ENCODE measurements at regions not wholly inside any gene's neighbourhood (a gene's known extent, or its start where the extent isn't known, plus 50 kb on each side); places are given as distances from the start of the nearest gene placed in this dataset.

DNA sequence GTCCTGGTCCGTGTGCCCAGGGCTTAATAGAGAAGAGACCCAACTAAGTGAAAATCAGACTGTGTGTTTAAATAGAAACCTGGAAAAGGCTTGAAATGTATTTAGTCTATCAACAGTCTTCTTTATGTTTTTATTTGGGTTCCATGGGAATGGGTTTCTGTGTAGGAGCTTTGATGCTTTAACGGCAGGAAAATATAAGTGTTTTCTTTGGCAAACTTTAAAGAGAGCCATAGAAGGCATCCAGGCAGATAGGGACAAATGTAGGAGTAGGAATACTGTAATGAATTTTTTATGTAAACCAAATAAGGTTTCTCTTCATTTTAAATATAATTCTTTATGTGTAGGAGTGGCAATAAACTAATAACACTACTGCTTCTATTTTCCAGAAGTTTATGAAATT lies 989.0 kb downstream of the GATA3 start:
- Histone ChIP-seq H3K36me3 (ENCODE audit: insufficient read depth, low read length) (no peaks in the 10 kb centered on the region), H3K27ac (ENCODE audit: low read depth in 1 of 2, low read length in 2 of 2) (no peak overlapping the region), H3K4me1 (ENCODE audit: insufficient read depth, low read length) (no peaks in the 10 kb centered on the region), H3K9me3 (ENCODE audit: control insufficient read depth in 1 of 2, insufficient read depth in 1 of 2, low read length in 2 of 2) (no peaks in the 10 kb centered on the region), H3K27me3 (ENCODE audit: control insufficient read depth in 1 of 2, insufficient read depth in 2 of 2, low read length in 2 of 2) (no peaks in the 10 kb centered on the region), H3K4me3 (ENCODE audit: low read length) (no peak overlapping the region)
- Mint-ChIP-seq H3K4me3 (no peak overlapping the region), H3K9me3 (no peaks in the 10 kb centered on the region), H3K36me3 (ENCODE audit: low read depth) (no peaks in the 10 kb centered on the region), H3K27me3 (no peaks in the 10 kb centered on the region), H3K27ac (no peak overlapping the region), H3K4me1 (ENCODE audit: low read depth) (no peaks in the 10 kb centered on the region)
- TF ChIP-seq, protein P1, sequence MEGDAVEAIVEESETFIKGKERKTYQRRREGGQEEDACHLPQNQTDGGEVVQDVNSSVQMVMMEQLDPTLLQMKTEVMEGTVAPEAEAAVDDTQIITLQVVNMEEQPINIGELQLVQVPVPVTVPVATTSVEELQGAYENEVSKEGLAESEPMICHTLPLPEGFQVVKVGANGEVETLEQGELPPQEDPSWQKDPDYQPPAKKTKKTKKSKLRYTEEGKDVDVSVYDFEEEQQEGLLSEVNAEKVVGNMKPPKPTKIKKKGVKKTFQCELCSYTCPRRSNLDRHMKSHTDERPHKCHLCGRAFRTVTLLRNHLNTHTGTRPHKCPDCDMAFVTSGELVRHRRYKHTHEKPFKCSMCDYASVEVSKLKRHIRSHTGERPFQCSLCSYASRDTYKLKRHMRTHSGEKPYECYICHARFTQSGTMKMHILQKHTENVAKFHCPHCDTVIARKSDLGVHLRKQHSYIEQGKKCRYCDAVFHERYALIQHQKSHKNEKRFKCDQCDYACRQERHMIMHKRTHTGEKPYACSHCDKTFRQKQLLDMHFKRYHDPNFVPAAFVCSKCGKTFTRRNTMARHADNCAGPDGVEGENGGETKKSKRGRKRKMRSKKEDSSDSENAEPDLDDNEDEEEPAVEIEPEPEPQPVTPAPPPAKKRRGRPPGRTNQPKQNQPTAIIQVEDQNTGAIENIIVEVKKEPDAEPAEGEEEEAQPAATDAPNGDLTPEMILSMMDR (IDR thresholded peaks at IDR 0.05) = no peak
- ChIA-PET POLR2A (no interaction called here), CTCF (no interaction called here)
- no peak for DNase-seq
- intact Hi-C loops (cut with DNase I, micrococcal nuclease) = no loop called here
- no peak for ATAC-seq (ENCODE audit: poor library complexity)

DNA sequence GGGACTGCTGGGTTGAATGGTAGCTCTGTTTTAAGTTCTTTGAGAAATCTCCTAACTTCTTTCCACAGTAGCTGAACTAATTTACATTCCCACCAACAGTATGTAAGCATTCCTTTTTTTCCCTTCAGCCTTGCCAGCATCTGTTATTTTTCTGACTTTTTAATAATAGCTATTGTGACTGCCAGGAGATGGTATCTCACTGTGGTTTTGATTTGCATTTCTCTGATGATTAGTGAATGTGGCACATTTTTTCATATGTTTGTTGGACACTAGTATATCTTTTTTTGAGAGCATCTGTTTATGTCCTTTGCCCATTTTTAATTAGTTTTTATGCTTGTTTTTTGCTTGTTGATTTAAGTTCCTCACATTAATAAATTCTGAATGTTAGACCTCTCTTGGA lies 990.8 kb downstream of the GATA3 start:
- no peaks in the 10 kb centered on the region for H3K27me3 ChIP-seq (ENCODE audit: control insufficient read depth in 1 of 2, insufficient read depth in 2 of 2, low read length in 2 of 2)
- ChIA-PET CTCF (interaction anchor here (0.7 kb wide), 1 partner anchor 12 kb away, joined by 3 read pairs; no protein-coding TSS in a partner anchor), POLR2A (interaction anchor here (1.1 kb wide), 1 partner anchor 51 kb away, joined by 3 read pairs; no protein-coding TSS in a partner anchor)
- no peak overlapping the region for H3K4me3 ChIP-seq (ENCODE audit: low read length)
- H3K4me1 ChIP-seq (ENCODE audit: insufficient read depth, low read length) = no peaks in the 10 kb centered on the region
- H3K27ac ChIP-seq (ENCODE audit: low read depth in 1 of 2, low read length in 2 of 2) = no peak overlapping the region
- no peak overlapping the region for H3K27ac Mint-ChIP-seq
- no peak for ATAC-seq (ENCODE audit: poor library complexity)
- H3K4me1 Mint-ChIP-seq (ENCODE audit: low read depth) = no peaks in the 10 kb centered on the region
- no peaks in the 10 kb centered on the region for H3K36me3 ChIP-seq (ENCODE audit: insufficient read depth, low read length)
- TF ChIP-seq, protein P1 (IDR thresholded peaks at IDR 0.05) = no peak
- intact Hi-C loops (cut with DNase I, micrococcal nuclease) = no loop called here
- no peaks in the 10 kb centered on the region for H3K36me3 Mint-ChIP-seq (ENCODE audit: low read depth)
- H3K4me3 Mint-ChIP-seq = no peak overlapping the region
- H3K9me3 ChIP-seq (ENCODE audit: control insufficient read depth in 1 of 2, insufficient read depth in 1 of 2, low read length in 2 of 2) = no peaks in the 10 kb centered on the region
- H3K27me3 Mint-ChIP-seq = no peaks in the 10 kb centered on the region
- H3K9me3 Mint-ChIP-seq = no peaks in the 10 kb centered on the region
- no peak for DNase-seq

DNA sequence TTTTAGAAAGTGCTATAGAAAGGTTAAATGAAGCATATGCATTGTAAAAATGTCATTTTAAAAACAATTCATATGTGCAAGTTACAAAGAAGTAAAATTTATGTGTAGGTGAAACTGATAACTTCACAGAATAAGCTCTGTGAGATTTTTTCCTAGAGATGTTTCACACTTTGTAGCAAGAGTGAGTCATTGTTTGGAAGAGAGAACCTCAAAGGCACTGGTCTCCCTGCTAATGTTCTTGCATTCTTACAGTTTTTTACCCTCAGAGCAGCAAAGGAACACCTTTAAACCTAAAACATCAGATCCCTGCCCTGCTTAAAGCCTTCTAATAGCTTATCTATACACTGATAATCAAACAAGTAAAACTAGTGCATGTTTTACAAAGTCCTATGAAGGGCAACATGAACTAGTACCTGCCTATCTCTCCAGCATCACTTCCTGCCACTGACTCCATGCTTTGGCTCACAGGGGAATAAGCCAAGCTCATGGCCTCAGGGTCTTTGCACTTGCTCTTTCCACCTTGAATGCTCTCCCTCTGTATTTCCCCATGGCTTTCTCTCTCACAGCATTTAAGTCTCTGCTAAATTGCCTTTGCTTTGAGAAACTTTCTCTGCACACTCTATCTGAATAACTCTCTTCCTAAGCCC lies 997.0 kb downstream of the GATA3 start:
- no peaks in the 10 kb centered on the region for H3K4me1 ChIP-seq (ENCODE audit: insufficient read depth, low read length)
- ATAC-seq (ENCODE audit: poor library complexity) (no peak), DNase-seq (no peak)
- no peaks in the 10 kb centered on the region for H3K36me3 ChIP-seq (ENCODE audit: insufficient read depth, low read length)
- no peaks in the 10 kb centered on the region for H3K9me3 Mint-ChIP-seq
- peaks cover 0 to 2% of the 10 kb centered on the region in 2 experiments for H3K9me3 ChIP-seq (ENCODE audit: control insufficient read depth in 1 of 2, insufficient read depth in 1 of 2, low read length in 2 of 2)
- intact Hi-C loops (cut with DNase I, micrococcal nuclease) = no loop called here
- peaks cover 17% of the 10 kb centered on the region for H3K4me1 Mint-ChIP-seq (ENCODE audit: low read depth)
- no peaks in the 10 kb centered on the region for H3K27me3 Mint-ChIP-seq
- H3K4me3 ChIP-seq (ENCODE audit: low read length) = no peak overlapping the region
- no peak overlapping the region for H3K27ac Mint-ChIP-seq
- no peak overlapping the region for H3K27ac ChIP-seq (ENCODE audit: low read depth in 1 of 2, low read length in 2 of 2)
- ChIA-PET CTCF (interaction anchor here (0.6 kb wide), 1 partner anchor 97 kb away, joined by 3 read pairs; no protein-coding TSS in a partner anchor), POLR2A (interaction anchor here (0.6 to 1.1 kb wide), 4 partner anchors 9 to 46 kb away, joined by 3 to 4 read pairs (median 3); no protein-coding TSS in a partner anchor)
- H3K36me3 Mint-ChIP-seq (ENCODE audit: low read depth) = no peaks in the 10 kb centered on the region
- H3K4me3 Mint-ChIP-seq = no peak overlapping the region
- H3K27me3 ChIP-seq (ENCODE audit: control insufficient read depth in 1 of 2, insufficient read depth in 2 of 2, low read length in 2 of 2) = no peaks in the 10 kb centered on the region
- TF ChIP-seq, protein P1 (IDR thresholded peaks at IDR 0.05) = no peak

All from CD4-positive, alpha-beta T cell (primary cell).